SK-N-SH (cell line): ENCODE measurements at regions not wholly inside any gene's neighbourhood (a gene's known extent, or its start where the extent isn't known, plus 50 kb on each side); places are given as distances from the start of the nearest gene placed in this dataset.

Source experiments
- CTCF ChIA-PET: fragments of 300-600, 350-600 bp; formaldehyde crosslinking; extraction: SDS; loops from one replicate; lab custom pipeline; 2021; lab: Yijun Ruan, JAX
- POLR2A ChIA-PET: fragments of 350-600 bp; sonication (Branson Sonifier 250); formaldehyde crosslinking; extraction: SDS; loops from one replicate; lab custom pipeline; 2020; ENCODE audit warnings: antibody characterized with exemption, inconsistent platforms; lab: Yijun Ruan, JAX
- DNase-seq: peaks from one replicate; pipeline ENCODE4 v3.0.0; 2012
- H2AFZ ChIP-seq: fragments of 200-600 bp; sonication (generic); 2 replicates; pipeline ENCODE4 v1.8.1; 2016; ENCODE audit warnings: antibody characterized with exemption, mild to moderate bottlenecking, low read depth
- H3F3A ChIP-seq: fragments of 200-600 bp; sonication (generic); replicated peaks from 2 replicates; pipeline ENCODE3; 2016; ENCODE audit warnings: antibody characterized with exemption, mild to moderate bottlenecking; ENCODE audit not compliant: insufficient read depth
- H3K27ac ChIP-seq, 2 experiments: fragments of 200-500 bp in 1 of 2; fragments of 200-600 bp in 1 of 2; sonication (Bioruptor generic) in 1 of 2; sonication (generic), shearing (Covaris generic) in 1 of 2; 2 replicates each; pipeline versions ENCODE4 v1.5.1 to v1.6.1; 2014 to 2016; ENCODE audit warnings: low read depth in 2 of 2, inconsistent platforms in 1 of 2, low read length in 1 of 2, mild to moderate bottlenecking in 1 of 2, mixed read lengths in 1 of 2
- H3K27me3 ChIP-seq: fragments of 200-600 bp; sonication (generic), shearing (Covaris generic); 2 replicates; pipeline ENCODE4 v1.6.1; 2016; ENCODE audit warnings: mixed run types; ENCODE audit not compliant: insufficient read depth
- H3K36me3 ChIP-seq, 2 experiments: fragments of 200-500 bp in 1 of 2; fragments of 200-600 bp in 1 of 2; sonication (Bioruptor generic) in 1 of 2; sonication (generic) in 1 of 2; replicated peaks in 1 of 2; 2 replicates each; pipeline versions ENCODE3 to v1.5.1; 2014 to 2016; ENCODE audit warnings: low read length in 1 of 2, mild to moderate bottlenecking in 1 of 2; ENCODE audit not compliant: insufficient read depth in 2 of 2, control insufficient read depth in 1 of 2
- H3K4me1 ChIP-seq, 2 experiments: fragments of 200-500 bp in 1 of 2; fragments of 200-600 bp in 1 of 2; sonication (Bioruptor generic) in 1 of 2; sonication (generic), shearing (Covaris generic) in 1 of 2; 2 replicates each; pipeline versions ENCODE4 v1.5.1 to v1.6.1; 2014 to 2016; ENCODE audit warnings: low read depth in 1 of 2, low read length in 1 of 2, mixed run types in 1 of 2; ENCODE audit not compliant: insufficient read depth in 2 of 2, control insufficient read depth in 1 of 2
- H3K4me2 ChIP-seq: fragments of 200-600 bp; sonication (generic), shearing (Covaris generic); 2 replicates; pipeline ENCODE4 v1.6.1; 2017; ENCODE audit warnings: mixed run types
- H3K4me3 ChIP-seq, 2 experiments: fragments of 200-500 bp in 1 of 2; fragments of 200-600 bp in 1 of 2; sonication (Bioruptor generic) in 1 of 2; sonication (generic), shearing (Covaris generic) in 1 of 2; 2 replicates each; pipeline versions ENCODE4 v1.5.1 to v1.8.1; 2014 to 2016; ENCODE audit warnings: low read depth in 2 of 2, inconsistent platforms in 1 of 2, low read length in 1 of 2, mild to moderate bottlenecking in 1 of 2, mixed read lengths in 1 of 2, moderate library complexity in 1 of 2
- H3K79me2 ChIP-seq: fragments of 200-600 bp; sonication (generic); 2 replicates; pipeline ENCODE4 v1.8.1; 2017; ENCODE audit warnings: mild to moderate bottlenecking; ENCODE audit not compliant: insufficient read depth
- H3K9ac ChIP-seq: fragments of 200-600 bp; sonication (generic); 2 replicates; pipeline ENCODE4 v1.6.1; 2017; ENCODE audit warnings: mixed run types
- H3K9me2 ChIP-seq: fragments of 200-600 bp; sonication (generic); 2 replicates; pipeline ENCODE4 v1.6.1; 2017; ENCODE audit warnings: mixed run types
- H3K9me3 ChIP-seq: fragments of 200-600 bp; sonication (generic); 2 replicates; pipeline ENCODE4 v1.6.1; 2017; ENCODE audit warnings: mixed run types, mild to moderate bottlenecking, moderate library complexity
- H4K20me1 ChIP-seq: fragments of 200-600 bp; sonication (generic); 2 replicates; pipeline ENCODE4 v1.6.1; 2017; ENCODE audit warnings: mild to moderate bottlenecking, mixed run types; ENCODE audit not compliant: insufficient read depth
- CTCF ChIP-seq: fragments of 200-600 bp; sonication (generic); IDR thresholded peaks from 2 replicates; pipeline ENCODE4 v1.6.1; 2017; ENCODE audit warnings: antibody characterized with exemption, mild to moderate bottlenecking, moderate library complexity
- ELF1 ChIP-seq: IDR thresholded peaks from 2 replicates; pipeline ENCODE4 v1.4.0; 2012
- EZH2phosphoT487 ChIP-seq: fragments of 200-600 bp; sonication (generic); IDR thresholded peaks from 2 replicates; pipeline ENCODE4 v1.6.1; 2017; ENCODE audit warnings: low read depth, mixed run types, mild to moderate bottlenecking, antibody characterized with exemption, moderate library complexity, borderline replicate concordance
- FOXJ3 ChIP-seq: sonication (generic); formaldehyde crosslinking; IDR thresholded peaks from 2 replicates; pipeline ENCODE4 v1.5.1; 2020; ENCODE audit warnings: mild to moderate bottlenecking, missing genetic modification reagents
- GABPA ChIP-seq: IDR thresholded peaks from 2 replicates; pipeline ENCODE4 v1.4.0; 2012; ENCODE audit warnings: low read depth, mild to moderate bottlenecking
- IRF3 ChIP-seq: fragments of 150-350 bp; IDR thresholded peaks from 2 replicates; pipeline ENCODE4 v1.6.1; 2016; ENCODE audit warnings: mild to moderate bottlenecking, low read depth, low read length
- MAX ChIP-seq: IDR thresholded peaks from 2 replicates; pipeline ENCODE4 v1.4.0; 2012; ENCODE audit warnings: low read depth
- MXI1 ChIP-seq: IDR thresholded peaks from 2 replicates; pipeline ENCODE4 v1.6.1; 2012; ENCODE audit warnings: mild to moderate bottlenecking, low read depth, low read length, improper control_type of control experiment
- RCOR1 ChIP-seq: fragments of 150-350 bp; IDR thresholded peaks from 2 replicates; pipeline ENCODE4 v1.6.1; 2017; ENCODE audit warnings: antibody characterized with exemption, low read length
- USF1 ChIP-seq: IDR thresholded peaks from 2 replicates; pipeline ENCODE4 v1.4.0; 2012; ENCODE audit warnings: low read depth, borderline replicate concordance
- USF2 ChIP-seq: fragments of 150-350 bp; IDR thresholded peaks from 2 replicates; pipeline ENCODE4 v1.6.1; 2017; ENCODE audit warnings: antibody characterized with exemption, low read length, low read depth, borderline replicate concordance
- ZBTB33 ChIP-seq: IDR thresholded peaks from 2 replicates; pipeline ENCODE4 v1.4.0; 2012; ENCODE audit warnings: low read depth, borderline replicate concordance
- WGBS: methylation state at CpG from one replicate; pipeline ENCODE4 v1.1.6; 2017; ENCODE audit warnings: low lambda C conversion rate; 5-methylcytosine and 5-hydroxymethylcytosine counted together

- no peaks in the 10 kb centered on the region for H3K4me1 ChIP-seq
- DNase-seq: no peak
- no peaks in the 10 kb centered on the region for H3K27me3 ChIP-seq
- WGBS: 27% methylated on average over 2 of the region's 2 CpGs
- H2AFZ ChIP-seq: no peak overlapping the region
- H3K79me2 ChIP-seq: no peaks in the 10 kb centered on the region
- TF ChIP-seq MXI1: no peak
- no peak for TF ChIP-seq RCOR1
- TF ChIP-seq ZBTB33: no peak
- TF ChIP-seq GABPA: no peak
- TF ChIP-seq CTCF: no peak
- TF ChIP-seq USF2: no peak
- no peak for TF ChIP-seq MAX
- TF ChIP-seq USF1: no peak
- TF ChIP-seq IRF3: no peak
- no peak for TF ChIP-seq FOXJ3 (CRISPR knock-in tag)
- TF ChIP-seq ELF1: no peak
- TF ChIP-seq EZH2phosphoT487: no peak
- no peak overlapping the region for H3K4me2 ChIP-seq
- H3K36me3 ChIP-seq: no peaks in the 10 kb centered on the region
- ChIA-PET CTCF (no interaction called here), POLR2A (no interaction called here)
- H3K9me2 ChIP-seq: no peaks in the 10 kb centered on the region
- H3K9ac ChIP-seq: no peak overlapping the region
- H3K4me3 ChIP-seq: no peak overlapping the region
- H3F3A ChIP-seq: no peaks in the 10 kb centered on the region
- no peaks in the 10 kb centered on the region for H4K20me1 ChIP-seq
- H3K27ac ChIP-seq: no peak overlapping the region
- no peaks in the 10 kb centered on the region for H3K9me3 ChIP-seq
Observed at GRCh38 chr1:103307751-103308150, 199.4 kb upstream of the COL11A1 start.
